ENCODE measurements at regions not wholly inside any gene's neighbourhood (a gene's known extent, or its start where the extent isn't known, plus 50 kb on each side); places are given as distances from the start of the nearest gene placed in this dataset.

DNA sequence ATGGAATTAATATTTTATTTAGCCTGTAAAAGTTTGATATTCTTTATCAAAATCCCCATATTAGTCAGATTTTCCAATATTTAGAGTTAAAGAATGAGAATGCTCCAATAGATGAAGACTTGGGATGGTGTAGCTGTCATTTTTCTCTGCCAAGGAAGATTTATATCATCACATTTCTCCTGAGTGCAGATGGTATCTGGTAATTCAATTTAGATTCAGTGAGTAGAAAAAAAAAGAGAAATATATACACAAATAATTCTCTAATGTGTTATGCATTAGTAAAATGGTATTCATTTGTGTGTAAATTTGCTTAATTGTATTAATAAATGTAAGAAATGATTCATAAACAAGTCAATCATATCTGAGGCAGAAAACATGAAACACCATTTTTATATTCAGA, 1508.7 kb upstream of the PCDH20 start:
- TF ChIP-seq GATA3 (IDR thresholded peaks at IDR 0.05; ENCODE audit: low read depth, low read length): no peak; the same call in 1 of the 2 replicates
- no peak for TF ChIP-seq GATA2 (IDR thresholded peaks at IDR 0.05; ENCODE audit: low read depth, low read length)
